ENCODE measurements at regions not wholly inside any gene's neighbourhood (a gene's known extent, or its start where the extent isn't known, plus 50 kb on each side); places are given as distances from the start of the nearest gene placed in this dataset.

- Histone ChIP-seq H3K4me1 (ENCODE audit: control insufficient read depth, extremely low read depth, insufficient read depth, low read length) (no peaks in the 10 kb centered on the region), H3K9ac (ENCODE audit: insufficient read depth, low read length) (no peak overlapping the region), H2AFZ (ENCODE audit: low read length) (no peak overlapping the region), H4K20me1 (ENCODE audit: control insufficient read depth, extremely low read depth, insufficient read depth, low read length) (no peaks in the 10 kb centered on the region), H3K27ac (ENCODE audit: insufficient read depth, low read length) (no peak overlapping the region), H3K4me2 (ENCODE audit: extremely low read depth, insufficient read depth, low read length) (no peak overlapping the region), H3K36me3 (ENCODE audit: control insufficient read depth, insufficient read depth, low read length) (no peaks in the 10 kb centered on the region), H3K4me3 (replicated peaks in 1 of 4; ENCODE audit: control extremely low read depth in 1 of 4, insufficient read depth in 1 of 4, low read depth in 3 of 4, low read length in 4 of 4) (no peak overlapping the region), H3K27me3 (ENCODE audit: control insufficient read depth, insufficient read depth, low read length) (no peaks in the 10 kb centered on the region), H3K79me2 (ENCODE audit: control insufficient read depth, insufficient read depth, low read length) (no peaks in the 10 kb centered on the region), H3K9me3 (ENCODE audit: control insufficient read depth, insufficient read depth, low read depth, low read length) (no peaks in the 10 kb centered on the region)
- TF ChIP-seq EZH2 (IDR thresholded peaks at IDR 0.05; ENCODE audit: low read length, missing control alignments) (no peak), CTCF (conservative IDR thresholded peaks at IDR 0.05 in 1 of 2, IDR thresholded peaks at IDR 0.05 in 1 of 2; ENCODE audit: low read depth in 1 of 2, low read length in 2 of 2) (no peak)
- DNase-seq (ENCODE audit: low read depth in 2 of 2) = no peak
These were observed 307.7 kb downstream of the AJAP1 start for GRCh38 chr1:4961935-4962645.

- H3K4me1 ChIP-seq (ENCODE audit: control insufficient read depth, extremely low read depth, insufficient read depth, low read length) = no peaks in the 10 kb centered on the region
- no peak overlapping the region for H3K4me2 ChIP-seq (ENCODE audit: extremely low read depth, insufficient read depth, low read length)
- DNase-seq (ENCODE audit: low read depth in 2 of 2) = no peak
- no peak overlapping the region for H3K4me3 ChIP-seq (replicated peaks in 1 of 4; ENCODE audit: control extremely low read depth in 1 of 4, insufficient read depth in 1 of 4, low read depth in 3 of 4, low read length in 4 of 4)
- no peak overlapping the region for H3K27ac ChIP-seq (ENCODE audit: insufficient read depth, low read length)
- no peaks in the 10 kb centered on the region for H3K79me2 ChIP-seq (ENCODE audit: control insufficient read depth, insufficient read depth, low read length)
- H4K20me1 ChIP-seq (ENCODE audit: control insufficient read depth, extremely low read depth, insufficient read depth, low read length) = no peaks in the 10 kb centered on the region
- no peaks in the 10 kb centered on the region for H3K9me3 ChIP-seq (ENCODE audit: control insufficient read depth, insufficient read depth, low read depth, low read length)
- H2AFZ ChIP-seq (ENCODE audit: low read length) = no peak overlapping the region
- H3K27me3 ChIP-seq (ENCODE audit: control insufficient read depth, insufficient read depth, low read length) = no peaks in the 10 kb centered on the region
- no peak overlapping the region for H3K9ac ChIP-seq (ENCODE audit: insufficient read depth, low read length)
- TF ChIP-seq EZH2 (IDR thresholded peaks at IDR 0.05; ENCODE audit: low read length, missing control alignments) (no peak), CTCF (conservative IDR thresholded peaks at IDR 0.05 in 1 of 2, IDR thresholded peaks at IDR 0.05 in 1 of 2; ENCODE audit: low read depth in 1 of 2, low read length in 2 of 2) (no peak)
- H3K36me3 ChIP-seq (ENCODE audit: control insufficient read depth, insufficient read depth, low read length) = no peaks in the 10 kb centered on the region
These were observed 306.5 kb downstream of the AJAP1 start for GRCh38 chr1:4960782-4961475.

- Histone ChIP-seq H3K36me3 (ENCODE audit: control insufficient read depth, insufficient read depth, low read length) (no peaks in the 10 kb centered on the region), H3K4me2 (ENCODE audit: extremely low read depth, insufficient read depth, low read length) (no peak overlapping the region), H3K27me3 (ENCODE audit: control insufficient read depth, insufficient read depth, low read length) (no peaks in the 10 kb centered on the region), H3K27ac (ENCODE audit: insufficient read depth, low read length) (no peak overlapping the region), H3K79me2 (ENCODE audit: control insufficient read depth, insufficient read depth, low read length) (no peaks in the 10 kb centered on the region), H3K4me1 (ENCODE audit: control insufficient read depth, extremely low read depth, insufficient read depth, low read length) (no peaks in the 10 kb centered on the region), H2AFZ (ENCODE audit: low read length) (no peak overlapping the region), H4K20me1 (ENCODE audit: control insufficient read depth, extremely low read depth, insufficient read depth, low read length) (no peaks in the 10 kb centered on the region), H3K9me3 (ENCODE audit: control insufficient read depth, insufficient read depth, low read depth, low read length) (no peaks in the 10 kb centered on the region), H3K9ac (ENCODE audit: insufficient read depth, low read length) (no peak overlapping the region), H3K4me3 (replicated peaks in 1 of 4; ENCODE audit: control extremely low read depth in 1 of 4, insufficient read depth in 1 of 4, low read depth in 3 of 4, low read length in 4 of 4) (no peak overlapping the region)
- DNase-seq (ENCODE audit: low read depth in 2 of 2) = no peak
- TF ChIP-seq CTCF (conservative IDR thresholded peaks at IDR 0.05 in 1 of 2, IDR thresholded peaks at IDR 0.05 in 1 of 2; ENCODE audit: low read depth in 1 of 2, low read length in 2 of 2) = no peak
- no peak for TF ChIP-seq EZH2 (IDR thresholded peaks at IDR 0.05; ENCODE audit: low read length, missing control alignments)
These were observed 305.9 kb downstream of the AJAP1 start for GRCh38 chr1:4960336-4960735.

All from fibroblast of lung (primary cell).